ENCODE measurements at regions not wholly inside any gene's neighbourhood (a gene's known extent, or its start where the extent isn't known, plus 50 kb on each side); places are given as distances from the start of the nearest gene placed in this dataset.

- Histone ChIP-seq H3K27me3 (ENCODE audit: control insufficient read depth, insufficient read depth, low read length) (no peaks in the 10 kb centered on the region), H3K9me3 (ENCODE audit: control insufficient read depth, insufficient read depth, low read length) (no peaks in the 10 kb centered on the region), H3K4me1 (ENCODE audit: control insufficient read depth, insufficient read depth, low read length) (no peaks in the 10 kb centered on the region), H3K36me3 (ENCODE audit: control insufficient read depth, insufficient read depth, low read length) (no peaks in the 10 kb centered on the region), H3K4me3 (ENCODE audit: low read depth, low read length) (no peak overlapping the region), H3K27ac (ENCODE audit: low read depth, low read length) (no peak overlapping the region)
- DNase-seq (ENCODE audit: low read depth in 4 of 6, low spot score in 6 of 6): no peak
- 90% methylated on average over 2 of the region's 2 CpGs for WGBS (ENCODE audit: insufficient coverage)
Observed at GRCh38 chr2:147227313-147227712, 617.5 kb upstream of the ACVR2A start.

- H3K4me3 ChIP-seq (ENCODE audit: low read depth, low read length): no peak overlapping the region
- no peak overlapping the region for H3K27ac ChIP-seq (ENCODE audit: low read depth, low read length)
- H3K27me3 ChIP-seq (ENCODE audit: control insufficient read depth, insufficient read depth, low read length): no peaks in the 10 kb centered on the region
- H3K4me1 ChIP-seq (ENCODE audit: control insufficient read depth, insufficient read depth, low read length): no peaks in the 10 kb centered on the region
- H3K36me3 ChIP-seq (ENCODE audit: control insufficient read depth, insufficient read depth, low read length): no peaks in the 10 kb centered on the region
- no peaks in the 10 kb centered on the region for H3K9me3 ChIP-seq (ENCODE audit: control insufficient read depth, insufficient read depth, low read length)
- WGBS (ENCODE audit: insufficient coverage): no CpG with 5 or more reads among the region's 2 CpGs
- DNase-seq (ENCODE audit: low read depth in 4 of 6, low spot score in 6 of 6): no peak
Observed at GRCh38 chr2:147224070-147224469, 620.8 kb upstream of the ACVR2A start.

GRCh38 chr2:147223553-147224060 is 621.2 kb upstream of the ACVR2A start:
- Histone ChIP-seq H3K4me3 (ENCODE audit: low read depth, low read length) (no peak overlapping the region), H3K4me1 (ENCODE audit: control insufficient read depth, insufficient read depth, low read length) (no peaks in the 10 kb centered on the region), H3K27me3 (ENCODE audit: control insufficient read depth, insufficient read depth, low read length) (no peaks in the 10 kb centered on the region), H3K36me3 (ENCODE audit: control insufficient read depth, insufficient read depth, low read length) (no peaks in the 10 kb centered on the region), H3K27ac (ENCODE audit: low read depth, low read length) (no peak overlapping the region), H3K9me3 (ENCODE audit: control insufficient read depth, insufficient read depth, low read length) (no peaks in the 10 kb centered on the region)
- peak in 1 of 6 donors; percentile 87 for DNase-seq (ENCODE audit: low read depth in 4 of 6, low spot score in 6 of 6)
- WGBS (ENCODE audit: insufficient coverage): 67% methylated on average over 1 of the region's 2 CpGs

GRCh38 chr2:147223119-147223518 is 621.7 kb upstream of the ACVR2A start:
- H3K27me3 ChIP-seq (ENCODE audit: control insufficient read depth, insufficient read depth, low read length): no peaks in the 10 kb centered on the region
- no peak overlapping the region for H3K27ac ChIP-seq (ENCODE audit: low read depth, low read length)
- H3K4me1 ChIP-seq (ENCODE audit: control insufficient read depth, insufficient read depth, low read length): no peaks in the 10 kb centered on the region
- H3K4me3 ChIP-seq (ENCODE audit: low read depth, low read length): no peak overlapping the region
- no peaks in the 10 kb centered on the region for H3K9me3 ChIP-seq (ENCODE audit: control insufficient read depth, insufficient read depth, low read length)
- no peak for DNase-seq (ENCODE audit: low read depth in 4 of 6, low spot score in 6 of 6)
- H3K36me3 ChIP-seq (ENCODE audit: control insufficient read depth, insufficient read depth, low read length): no peaks in the 10 kb centered on the region

- no peaks in the 10 kb centered on the region for H3K27me3 ChIP-seq (ENCODE audit: control insufficient read depth, insufficient read depth, low read length)
- H3K36me3 ChIP-seq (ENCODE audit: control insufficient read depth, insufficient read depth, low read length): no peaks in the 10 kb centered on the region
- no peaks in the 10 kb centered on the region for H3K9me3 ChIP-seq (ENCODE audit: control insufficient read depth, insufficient read depth, low read length)
- no peak overlapping the region for H3K27ac ChIP-seq (ENCODE audit: low read depth, low read length)
- DNase-seq (ENCODE audit: low read depth in 4 of 6, low spot score in 6 of 6): no peak
- H3K4me3 ChIP-seq (ENCODE audit: low read depth, low read length): no peak overlapping the region
- no peaks in the 10 kb centered on the region for H3K4me1 ChIP-seq (ENCODE audit: control insufficient read depth, insufficient read depth, low read length)
Observed at GRCh38 chr2:147222506-147222905, 622.3 kb upstream of the ACVR2A start.

GRCh38 chr2:147214914-147215313 is 629.9 kb upstream of the ACVR2A start:
- WGBS (ENCODE audit: insufficient coverage): 29% methylated on average over 2 of the region's 2 CpGs
- peak in 2 of 6 donors; percentile 67 to 86 for DNase-seq (ENCODE audit: low read depth in 4 of 6, low spot score in 6 of 6)

GRCh38 chr2:147211484-147211883 is 633.3 kb upstream of the ACVR2A start:
- H3K4me3 ChIP-seq (ENCODE audit: low read depth, low read length): no peak overlapping the region
- no peaks in the 10 kb centered on the region for H3K27me3 ChIP-seq (ENCODE audit: control insufficient read depth, insufficient read depth, low read length)
- DNase-seq (ENCODE audit: low read depth in 4 of 6, low spot score in 6 of 6): no peak
- no peaks in the 10 kb centered on the region for H3K4me1 ChIP-seq (ENCODE audit: control insufficient read depth, insufficient read depth, low read length)
- H3K36me3 ChIP-seq (ENCODE audit: control insufficient read depth, insufficient read depth, low read length): no peaks in the 10 kb centered on the region
- no peaks in the 10 kb centered on the region for H3K9me3 ChIP-seq (ENCODE audit: control insufficient read depth, insufficient read depth, low read length)
- no peak overlapping the region for H3K27ac ChIP-seq (ENCODE audit: low read depth, low read length)

More at GRCh38 chr2:147214914-147215313, 629.9 kb upstream of the ACVR2A start:
- Histone ChIP-seq H3K27ac (ENCODE audit: low read depth, low read length) (no peak overlapping the region), H3K27me3 (ENCODE audit: control insufficient read depth, insufficient read depth, low read length) (no peaks in the 10 kb centered on the region), H3K9me3 (ENCODE audit: control insufficient read depth, insufficient read depth, low read length) (no peaks in the 10 kb centered on the region), H3K4me1 (ENCODE audit: control insufficient read depth, insufficient read depth, low read length) (no peaks in the 10 kb centered on the region), H3K36me3 (ENCODE audit: control insufficient read depth, insufficient read depth, low read length) (no peaks in the 10 kb centered on the region), H3K4me3 (ENCODE audit: low read depth, low read length) (no peak overlapping the region)

- Histone ChIP-seq H3K4me3 (ENCODE audit: low read depth, low read length) (no peak overlapping the region), H3K4me1 (ENCODE audit: control insufficient read depth, insufficient read depth, low read length) (no peaks in the 10 kb centered on the region), H3K36me3 (ENCODE audit: control insufficient read depth, insufficient read depth, low read length) (no peaks in the 10 kb centered on the region), H3K27me3 (ENCODE audit: control insufficient read depth, insufficient read depth, low read length) (no peaks in the 10 kb centered on the region), H3K9me3 (ENCODE audit: control insufficient read depth, insufficient read depth, low read length) (peaks cover 2% of the 10 kb centered on the region), H3K27ac (ENCODE audit: low read depth, low read length) (no peak overlapping the region)
- no peak for DNase-seq (ENCODE audit: low read depth in 4 of 6, low spot score in 6 of 6)
Observed at GRCh38 chr2:147204102-147204501, 640.7 kb upstream of the ACVR2A start.

- Histone ChIP-seq H3K27ac (ENCODE audit: low read depth, low read length) (peak overlapping the region; percentile 18), H3K4me1 (ENCODE audit: control insufficient read depth, insufficient read depth, low read length) (no peaks in the 10 kb centered on the region), H3K4me3 (ENCODE audit: low read depth, low read length) (no peak overlapping the region), H3K27me3 (ENCODE audit: control insufficient read depth, insufficient read depth, low read length) (no peaks in the 10 kb centered on the region), H3K9me3 (ENCODE audit: control insufficient read depth, insufficient read depth, low read length) (no peaks in the 10 kb centered on the region), H3K36me3 (ENCODE audit: control insufficient read depth, insufficient read depth, low read length) (no peaks in the 10 kb centered on the region)
- WGBS (ENCODE audit: insufficient coverage): 18% methylated on average over 5 of the region's 5 CpGs
- DNase-seq (ENCODE audit: low read depth in 4 of 6, low spot score in 6 of 6): peak in 2 of 6 donors; percentile 83 to 89
Observed at GRCh38 chr2:147198651-147199171, 646.1 kb upstream of the ACVR2A start.

GRCh38 chr2:147197754-147198483 is 646.9 kb upstream of the ACVR2A start:
- H3K27me3 ChIP-seq (ENCODE audit: control insufficient read depth, insufficient read depth, low read length): no peaks in the 10 kb centered on the region
- no peak overlapping the region for H3K27ac ChIP-seq (ENCODE audit: low read depth, low read length)
- no peaks in the 10 kb centered on the region for H3K9me3 ChIP-seq (ENCODE audit: control insufficient read depth, insufficient read depth, low read length)
- no peak overlapping the region for H3K4me3 ChIP-seq (ENCODE audit: low read depth, low read length)
- DNase-seq (ENCODE audit: low read depth in 4 of 6, low spot score in 6 of 6): no peak
- H3K36me3 ChIP-seq (ENCODE audit: control insufficient read depth, insufficient read depth, low read length): no peaks in the 10 kb centered on the region
- WGBS (ENCODE audit: insufficient coverage): 92% methylated on average over 2 of the region's 8 CpGs
- no peaks in the 10 kb centered on the region for H3K4me1 ChIP-seq (ENCODE audit: control insufficient read depth, insufficient read depth, low read length)
